Erythroblast (primary cell): ENCODE measurements at regions not wholly inside any gene's neighbourhood (a gene's known extent, or its start where the extent isn't known, plus 50 kb on each side); places are given as distances from the start of the nearest gene placed in this dataset.

Experiments used
- GATA1 ChIP-seq: IDR thresholded peaks from 2 replicates; pipeline ENCODE4 v1.6.1; 2011; ENCODE audit warnings: low read depth, mild to moderate bottlenecking, control low read depth, low read length, moderate library complexity
- POLR2A ChIP-seq: IDR thresholded peaks from 2 replicates; pipeline ENCODE4 v1.6.1; 2011; ENCODE audit warnings: mild to moderate bottlenecking, low read length

DNA sequence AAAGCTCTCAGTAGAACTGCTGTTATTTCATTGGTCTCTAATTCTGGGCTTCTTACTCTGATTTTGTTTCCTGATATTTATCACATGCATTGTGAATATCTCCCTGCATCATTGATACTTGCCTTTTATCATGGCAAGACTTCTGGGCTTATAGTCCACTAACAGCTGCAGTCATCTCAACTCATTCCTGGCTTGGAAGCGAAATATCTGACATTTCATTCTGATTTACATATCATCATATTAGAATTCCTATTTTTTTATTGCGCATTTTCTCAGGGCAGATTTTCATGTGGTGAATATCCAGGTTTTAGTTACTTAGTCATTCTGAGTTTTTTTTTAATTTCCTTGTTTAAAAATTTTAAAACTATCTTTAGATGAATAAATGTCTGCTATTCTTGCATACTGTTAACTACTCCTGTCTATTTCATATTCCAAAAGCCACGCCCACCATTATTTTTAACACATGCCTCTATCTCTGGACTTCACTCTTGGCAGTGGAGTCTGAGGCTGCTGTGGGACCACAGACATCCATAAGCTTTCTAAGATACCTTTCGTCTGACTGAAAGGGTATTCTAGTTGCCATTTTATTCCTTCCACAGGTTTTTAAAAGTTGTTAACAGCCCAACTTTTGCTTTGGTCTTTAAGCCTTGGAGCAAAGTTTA, 164.5 kb downstream of the IRS1 start:
- TF ChIP-seq POLR2A (no peak), GATA1 (no peak)
